B cell (primary cell): ENCODE measurements at regions not wholly inside any gene's neighbourhood (a gene's known extent, or its start where the extent isn't known, plus 50 kb on each side); places are given as distances from the start of the nearest gene placed in this dataset.

Experiments
- ATAC-seq: fragments of 200-7000 bp; cut with Tn5 transposase; one replicate; pipeline ENCODE4 v1.10.0; 2021; ENCODE audit warnings: low read depth, mild to moderate bottlenecking, moderate number of reproducible peaks, moderate library complexity
- CTCF ChIA-PET: fragments of 350-600 bp; sonication (Branson Sonifier 250); formaldehyde crosslinking; loops from one replicate; lab custom pipeline; 2021; ENCODE audit warnings: antibody characterized with exemption, inconsistent platforms; lab: Charles Lee
- POLR2A ChIA-PET: fragments of 350-600 bp; sonication (Branson Sonifier 250); formaldehyde crosslinking; loops from one replicate; lab custom pipeline; 2021; ENCODE audit warnings: antibody characterized with exemption; lab: Charles Lee
- DNase-seq: peaks from one replicate; pipeline ENCODE4 v3.0.0; 2013
- H2AFZ ChIP-seq: 2 replicates; pipeline ENCODE4 v1.6.1; 2012; ENCODE audit warnings: mild to moderate bottlenecking, low read depth, low read length; ENCODE audit not compliant: insufficient read depth, poor library complexity, severe bottlenecking
- H3K27ac ChIP-seq, 2 donors: 1 replicate in 1 of 2; 2 replicates in 1 of 2; pipeline ENCODE4 v1.5.1; 2012 to 2013; ENCODE audit warnings: low read length in 2 of 2, mild to moderate bottlenecking in 2 of 2, moderate library complexity in 1 of 2
- H3K27me3 ChIP-seq, 4 experiments: fragments of 200-600 bp in 1 of 4; sonication (generic) in 1 of 4; replicated peaks in 1 of 4; 1 replicate in 2 of 4; 2 replicates in 2 of 4; pipeline versions ENCODE4 v1.6.1 to v1.7.0; 2013 to 2016; ENCODE audit warnings: low read length in 3 of 4, mild to moderate bottlenecking in 2 of 4, mixed read lengths in 1 of 4, moderate library complexity in 1 of 4; ENCODE audit not compliant: insufficient read depth in 4 of 4, control insufficient read depth in 3 of 4; ENCODE audit errors: control extremely low read depth in 1 of 4
- H3K36me3 ChIP-seq, 2 experiments: replicated peaks in 1 of 2; 1 replicate in 1 of 2; 2 replicates in 1 of 2; pipeline versions ENCODE4 v1.6.1 to v1.7.1; 2013; ENCODE audit warnings: low read length in 1 of 2; ENCODE audit not compliant: insufficient read depth in 2 of 2, control insufficient read depth in 1 of 2; ENCODE audit errors: control extremely low read depth in 1 of 2, extremely low read depth in 1 of 2
- H3K4me1 ChIP-seq, 2 donors: fragments of 200-600 bp in 1 of 2; sonication (generic) in 1 of 2; 1 replicate in 1 of 2; 2 replicates in 1 of 2; pipeline versions ENCODE4 v1.5.1 to v1.6.1; 2013 to 2017; ENCODE audit warnings: low read length in 2 of 2; ENCODE audit not compliant: control insufficient read depth in 2 of 2, insufficient read depth in 2 of 2
- H3K4me2 ChIP-seq: replicated peaks from 2 replicates; pipeline ENCODE3; 2012; ENCODE audit warnings: mild to moderate bottlenecking, low read depth, low read length; ENCODE audit not compliant: poor library complexity, severe bottlenecking
- H3K4me3 ChIP-seq, 5 experiments: fragments of 200-600 bp in 1 of 5; sonication (generic) in 1 of 5; 1 replicate in 3 of 5; 2 replicates in 2 of 5; pipeline versions ENCODE4 v1.5.1 to v1.7.0; 2011 to 2016; ENCODE audit warnings: low read length in 4 of 5, mild to moderate bottlenecking in 4 of 5, low read depth in 2 of 5, control low read depth in 1 of 5, moderate library complexity in 1 of 5; ENCODE audit not compliant: insufficient read depth in 1 of 5; ENCODE audit errors: control extremely low read depth in 1 of 5, extremely low read depth in 1 of 5
- H3K79me2 ChIP-seq: fragments of 200-600 bp; sonication (generic); one replicate; pipeline ENCODE4 v1.6.0; 2016; ENCODE audit warnings: low read length; ENCODE audit not compliant: control insufficient read depth, insufficient read depth
- H3K9ac ChIP-seq: fragments of 200-600 bp; sonication (generic); 2 replicates; pipeline ENCODE4 v1.6.1; 2017; ENCODE audit warnings: mild to moderate bottlenecking, low read length, moderate library complexity
- H3K9me3 ChIP-seq, 3 donors: one replicate each; pipeline versions ENCODE4 v1.6.1 to v1.7.1; 2013; ENCODE audit warnings: low read length in 2 of 3; ENCODE audit not compliant: control insufficient read depth in 2 of 3, insufficient read depth in 1 of 3; ENCODE audit errors: control extremely low read depth in 1 of 3
- H4K20me1 ChIP-seq: 2 replicates; pipeline ENCODE4 v1.6.0; 2012; ENCODE audit warnings: mild to moderate bottlenecking, low read length; ENCODE audit not compliant: insufficient read depth, control insufficient read depth, poor library complexity, severe bottlenecking
- H3K27ac Mint-ChIP-seq: one replicate; pipeline ENCODE4 v1.8.0; 2021; ENCODE audit warnings: mixed read lengths
- H3K27me3 Mint-ChIP-seq: one replicate; pipeline ENCODE4 v1.8.0; 2021; ENCODE audit warnings: mixed read lengths
- H3K4me1 Mint-ChIP-seq: one replicate; pipeline ENCODE4 v1.8.0; 2021; ENCODE audit warnings: mixed read lengths
- H3K4me3 Mint-ChIP-seq: one replicate; pipeline ENCODE4 v1.8.0; 2021; ENCODE audit warnings: mixed read lengths
- H3K9me3 Mint-ChIP-seq: one replicate; pipeline ENCODE4 v1.8.0; 2022; ENCODE audit warnings: mixed read lengths; ENCODE audit not compliant: insufficient read depth
- EZH2 ChIP-seq: IDR thresholded peaks from 2 replicates; pipeline ENCODE4 v1.6.1; 2012; ENCODE audit warnings: borderline replicate concordance, low read depth, mild to moderate bottlenecking, moderate library complexity, low read length; ENCODE audit not compliant: insufficient read depth, poor library complexity, severe bottlenecking
- WGBS: methylation state at CpG from one replicate; pipeline ENCODE4 v1.1.5; 2013; ENCODE audit warnings: missing lambda C conversion rate; ENCODE audit not compliant: insufficient coverage; 5-methylcytosine and 5-hydroxymethylcytosine counted together
- intact Hi-C: fragments of 100-400 bp; cut with micrococcal nuclease; formaldehyde crosslinking; loops from one replicate; pipeline ENCODE4 v1.10.0; 2022
- TF ChIP-seq, protein P1 (sequence below): fragments of 200-600 bp; IDR thresholded peaks from one replicate; pipeline ENCODE4 v1.8.0; 2022; ENCODE audit warnings: antibody characterized with exemption, mild to moderate bottlenecking

DNA sequence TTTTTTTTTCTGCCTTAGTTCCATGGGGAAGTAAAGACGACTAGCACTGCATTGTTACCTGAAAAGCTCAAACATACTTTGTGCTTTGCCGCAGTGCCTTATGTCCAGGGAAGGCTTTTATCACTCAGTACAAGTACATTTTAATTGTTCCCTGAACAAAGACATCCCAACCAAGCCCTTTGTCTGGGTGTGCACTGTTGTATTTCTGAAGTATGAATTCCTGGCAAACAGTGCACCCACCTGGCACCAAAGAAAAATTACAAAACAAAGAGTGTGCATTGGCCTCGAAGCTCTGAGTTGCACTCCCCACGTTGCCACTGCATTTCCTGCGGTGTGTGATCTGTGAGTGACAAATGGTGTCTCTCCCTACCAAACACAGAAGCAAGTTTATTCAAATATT, 858.5 kb upstream of the PIK3C3 start:
- TF ChIP-seq, protein P1, sequence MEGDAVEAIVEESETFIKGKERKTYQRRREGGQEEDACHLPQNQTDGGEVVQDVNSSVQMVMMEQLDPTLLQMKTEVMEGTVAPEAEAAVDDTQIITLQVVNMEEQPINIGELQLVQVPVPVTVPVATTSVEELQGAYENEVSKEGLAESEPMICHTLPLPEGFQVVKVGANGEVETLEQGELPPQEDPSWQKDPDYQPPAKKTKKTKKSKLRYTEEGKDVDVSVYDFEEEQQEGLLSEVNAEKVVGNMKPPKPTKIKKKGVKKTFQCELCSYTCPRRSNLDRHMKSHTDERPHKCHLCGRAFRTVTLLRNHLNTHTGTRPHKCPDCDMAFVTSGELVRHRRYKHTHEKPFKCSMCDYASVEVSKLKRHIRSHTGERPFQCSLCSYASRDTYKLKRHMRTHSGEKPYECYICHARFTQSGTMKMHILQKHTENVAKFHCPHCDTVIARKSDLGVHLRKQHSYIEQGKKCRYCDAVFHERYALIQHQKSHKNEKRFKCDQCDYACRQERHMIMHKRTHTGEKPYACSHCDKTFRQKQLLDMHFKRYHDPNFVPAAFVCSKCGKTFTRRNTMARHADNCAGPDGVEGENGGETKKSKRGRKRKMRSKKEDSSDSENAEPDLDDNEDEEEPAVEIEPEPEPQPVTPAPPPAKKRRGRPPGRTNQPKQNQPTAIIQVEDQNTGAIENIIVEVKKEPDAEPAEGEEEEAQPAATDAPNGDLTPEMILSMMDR: no peak
- TF ChIP-seq EZH2: no peak

DNA sequence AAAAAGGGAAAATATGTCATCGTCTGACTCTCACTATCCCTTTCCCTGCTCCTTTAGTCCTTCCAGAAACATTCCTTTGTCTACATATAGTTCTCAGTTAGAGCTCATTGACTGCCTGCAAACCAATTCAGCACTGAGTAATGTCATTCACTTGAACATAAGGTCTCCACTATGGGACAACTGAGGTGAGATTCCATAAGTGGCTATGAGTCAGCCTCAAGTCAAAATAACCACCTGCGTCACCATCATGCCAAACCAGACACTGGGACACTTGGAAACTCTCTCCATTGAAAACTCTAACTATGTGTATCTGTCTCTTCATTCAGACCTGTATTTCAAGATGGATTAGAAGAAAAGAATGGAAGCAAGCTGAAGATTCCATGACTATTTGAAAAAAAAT, 878.0 kb upstream of the PIK3C3 start:
- Histone ChIP-seq H3K27me3 (no peaks in the 10 kb centered on the region), H3K36me3 (no peaks in the 10 kb centered on the region)

More for the DNA sequence above, 858.5 kb upstream of the PIK3C3 start:
- Mint-ChIP-seq H3K27ac (no peak overlapping the region), H3K9me3 (peaks cover 7% of the 10 kb centered on the region), H3K27me3 (no peaks in the 10 kb centered on the region), H3K4me1 (no peaks in the 10 kb centered on the region), H3K4me3 (no peak overlapping the region)
- POLR2A ChIA-PET: no interaction called here
- Histone ChIP-seq H3K9me3 (peaks cover 0 to 2% (median 0%) of the 10 kb centered on the region in 3 donors), H3K4me3 (no peak overlapping the region), H3K36me3 (no peaks in the 10 kb centered on the region), H3K4me1 (no peaks in the 10 kb centered on the region), H3K27ac (no peak overlapping the region), H3K79me2 (no peaks in the 10 kb centered on the region), H4K20me1 (no peaks in the 10 kb centered on the region), H3K4me2 (no peak overlapping the region), H2AFZ (no peak overlapping the region), H3K9ac (no peak overlapping the region), H3K27me3 (no peaks in the 10 kb centered on the region)
- no peak for DNase-seq
- CTCF ChIA-PET: no interaction called here
- no CpG with 5 or more reads among the region's 5 CpGs for WGBS
- intact Hi-C loops: no loop called here
- no peak for ATAC-seq

More for the DNA sequence above, 878.0 kb upstream of the PIK3C3 start:
- Mint-ChIP-seq H3K9me3 (peaks cover 2% of the 10 kb centered on the region), H3K27me3 (no peaks in the 10 kb centered on the region), H3K4me1 (no peaks in the 10 kb centered on the region), H3K27ac (no peak overlapping the region), H3K4me3 (no peak overlapping the region)
- H3K4me3 ChIP-seq: no peak overlapping the region
- H3K27ac ChIP-seq: no peak overlapping the region
- no peak for DNase-seq
- no peak overlapping the region for H3K4me2 ChIP-seq
- H3K79me2 ChIP-seq: no peaks in the 10 kb centered on the region
- H3K9ac ChIP-seq: no peak overlapping the region
- CTCF ChIA-PET: no interaction called here
- no peak for ATAC-seq
- H2AFZ ChIP-seq: no peak overlapping the region
- no peaks in the 10 kb centered on the region for H4K20me1 ChIP-seq
- TF ChIP-seq, protein P1: no peak
- TF ChIP-seq EZH2: no peak
- H3K9me3 ChIP-seq: peaks cover 0 to 2% (median 0%) of the 10 kb centered on the region in 3 donors
- no CpG with 5 or more reads among the region's 2 CpGs for WGBS
- intact Hi-C loops: no loop called here
- POLR2A ChIA-PET: no interaction called here
- no peaks in the 10 kb centered on the region for H3K4me1 ChIP-seq
